Psoas muscle (tissue), 7 donors: ENCODE measurements at regions not wholly inside any gene's neighbourhood (a gene's known extent, or its start where the extent isn't known, plus 50 kb on each side); places are given as distances from the start of the nearest gene placed in this dataset.
A peak's percentile ranks its signal among the peaks of the same experiment; 100 is the strongest.

Experiments
- ATAC-seq, 4 donors: fragments of 200-7000 bp; cut with Tn5 transposase; one replicate each; pipeline ENCODE4 v1.9.1; 2020; ENCODE audit warnings: moderate library complexity in 3 of 4, mild to moderate bottlenecking in 2 of 4
- DNase-seq, 2 donors: peaks; one replicate each; pipeline ENCODE4 v3.0.0-alpha.2; 2020
- H3K27ac ChIP-seq: fragments of 200-600 bp; one replicate; pipeline ENCODE4 v1.8.0; 2022
- H3K27me3 ChIP-seq, 3 donors: fragments of 200-600 bp in 1 of 3; one replicate each; pipeline versions ENCODE4 v1.6.1 to v1.8.0; 2013 to 2022; ENCODE audit warnings: low read length in 2 of 3, mild to moderate bottlenecking in 2 of 3, moderate library complexity in 1 of 3; ENCODE audit not compliant: insufficient read depth in 3 of 3
- H3K36me3 ChIP-seq, 2 donors: fragments of 200-600 bp in 1 of 2; one replicate each; pipeline versions ENCODE4 v1.6.1 to v1.8.0; 2013 to 2022; ENCODE audit warnings: low read depth in 1 of 2, mild to moderate bottlenecking in 1 of 2, moderate library complexity in 1 of 2; ENCODE audit not compliant: insufficient read depth in 1 of 2
- H3K4me1 ChIP-seq: fragments of 200-600 bp; one replicate; pipeline ENCODE4 v1.8.0; 2022
- H3K4me3 ChIP-seq: fragments of 200-600 bp; one replicate; pipeline ENCODE4 v1.8.0; 2022; ENCODE audit warnings: mild to moderate bottlenecking
- H3K9me3 ChIP-seq: fragments of 200-600 bp; one replicate; pipeline ENCODE4 v1.8.0; 2022
- CTCF ChIP-seq: fragments of 200-600 bp; IDR thresholded peaks from one replicate; pipeline ENCODE4 v1.8.0; 2022; ENCODE audit warnings: antibody characterized with exemption
- WGBS, 3 donors: extraction: QIAGEN DNeasy Blood & Tissue Kit; methylation state at CpG; one replicate each; pipeline versions ENCODE4 v1.1.6 to v1.1.7; 2013; 5-methylcytosine and 5-hydroxymethylcytosine counted together
- intact Hi-C, 2 donors: fragments of 100-400 bp; cut with DNase I; formaldehyde crosslinking; loops; one replicate each; pipeline versions ENCODE4 v1.11.0 to v1.14.2; 2022
- donor health status: healthy with polysubstance abuse.
- donor health status: DM: no; HTN: no; CAD: no; lungs with moderate emphysema.
- donor health status: Bipolar disorder and iron deficiency.
- donor health status: healthy.
- donor health status: DM: yes; HTN: yes; CAD: no.
- donor health status: DM: no; HTN: no; CAD: no.
- donor health status: DM: yes; HTN: yes; CAD: no.

- peak in 1 of 4 donors; percentile 63 for ATAC-seq
- 63 to 72% (median 70%) methylated on average over 5 of the region's 5 CpGs for WGBS, 3 donors
- H3K9me3 ChIP-seq: no peaks in the 10 kb centered on the region
- no peaks in the 10 kb centered on the region for H3K36me3 ChIP-seq
- intact Hi-C loops: no loop called here
- H3K4me1 ChIP-seq: peaks cover 9% of the 10 kb centered on the region
- no peak overlapping the region for H3K4me3 ChIP-seq
- H3K27me3 ChIP-seq: peaks cover 0 to 2% (median 0%) of the 10 kb centered on the region in 3 donors
- DNase-seq: no peak
- TF ChIP-seq CTCF: no peak
- no peak overlapping the region for H3K27ac ChIP-seq
Observed at GRCh38 chr2:43010438-43011157, 215.8 kb downstream of the ZFP36L2 start.

- Histone ChIP-seq H3K27me3 (peaks cover 0 to 2% (median 0%) of the 10 kb centered on the region in 3 donors), H3K4me3 (no peak overlapping the region), H3K9me3 (no peaks in the 10 kb centered on the region), H3K36me3 (no peaks in the 10 kb centered on the region), H3K27ac (no peak overlapping the region), H3K4me1 (peaks cover 9% of the 10 kb centered on the region)
- no peak for DNase-seq
- no peak for ATAC-seq
- WGBS, 3 donors: 96 to 99% (median 97%) methylated on average over 5 of the region's 5 CpGs
- intact Hi-C loops: no loop called here
- no peak for TF ChIP-seq CTCF
Observed at GRCh38 chr2:43009448-43009847, 217.0 kb downstream of the ZFP36L2 start.

GRCh38 chr2:43008388-43008787 lies 216.0 kb upstream of the HAAO start:
- peaks cover 9% of the 10 kb centered on the region for H3K4me1 ChIP-seq
- H3K4me3 ChIP-seq: no peak overlapping the region
- ATAC-seq (no peak), DNase-seq (no peak)
- H3K27ac ChIP-seq: no peak overlapping the region
- no peak for TF ChIP-seq CTCF
- intact Hi-C loops: no loop called here
- WGBS, 3 donors: 53 to 82% (median 61%) methylated on average over 4 of the region's 4 CpGs
- peaks cover 0 to 2% (median 0%) of the 10 kb centered on the region in 3 donors for H3K27me3 ChIP-seq
- no peaks in the 10 kb centered on the region for H3K9me3 ChIP-seq
- H3K36me3 ChIP-seq: no peaks in the 10 kb centered on the region

DNA sequence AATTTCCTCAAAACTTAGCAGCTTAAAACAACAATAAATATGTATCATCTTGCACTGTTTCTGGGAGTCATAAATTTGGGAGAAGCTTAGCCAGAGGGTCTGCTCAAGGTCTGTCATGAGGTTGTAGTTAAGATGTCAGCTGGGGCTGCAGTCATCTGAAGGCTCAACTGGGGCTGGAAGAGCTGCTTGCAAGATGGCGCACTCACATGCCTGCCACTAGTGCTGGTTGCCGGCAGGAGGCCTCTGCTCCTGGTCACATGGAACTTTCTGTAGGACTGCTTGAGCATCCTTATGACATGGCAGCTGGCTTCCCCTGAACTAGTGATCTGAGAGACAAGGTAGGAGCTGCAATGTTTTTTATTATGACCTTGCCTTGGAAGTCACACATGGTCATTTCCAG lies 215.5 kb upstream of the HAAO start:
- 71 to 98% (median 98%) methylated on average over 2 of the region's 2 CpGs for WGBS, 3 donors
- Histone ChIP-seq H3K4me1 (peaks cover 9% of the 10 kb centered on the region), H3K27ac (no peak overlapping the region), H3K4me3 (no peak overlapping the region), H3K27me3 (peaks cover 0 to 2% (median 0%) of the 10 kb centered on the region in 3 donors), H3K36me3 (no peaks in the 10 kb centered on the region), H3K9me3 (no peaks in the 10 kb centered on the region)
- TF ChIP-seq CTCF: no peak
- no peak for DNase-seq
- ATAC-seq: no peak
- intact Hi-C loops: no loop called here
